Activated CD4-positive, alpha-beta T cell treated with anti-CD3 and anti-CD28 coated beads, Interleukin-2, Interleukin-4, amounts not matched to agents 100 ng/mL and 50 ng/mL, durations not matched to agents 16 hours and 8 hours (primary cell): ENCODE measurements at regions not wholly inside any gene's neighbourhood (a gene's known extent, or its start where the extent isn't known, plus 50 kb on each side); places are given as distances from the start of the nearest gene placed in this dataset.
"Not testable (repeated sequence)": the region's sequence is repeated elsewhere in the genome, so short reads cannot be mapped to it uniquely, and the experiment has no call there.

ENCODE experiments used
- DNase-seq: peaks from one replicate; pipeline ENCODE4 v3.0.0-alpha.2; 2020; ENCODE audit warnings: low spot score

- DNase-seq = no peak
Measured at GRCh38 chr12:125999628-126000027, 934.4 kb downstream of the AACS start.

GRCh38 chr12:126019385-126019784 lies 954.1 kb downstream of the AACS start:
- DNase-seq = no peak

- DNase-seq = no peak
Measured at GRCh38 chr12:126021675-126022074, 956.4 kb downstream of the AACS start.

GRCh38 chr12:126027825-126028224 lies 962.6 kb downstream of the AACS start:
- DNase-seq = no peak

GRCh38 chr12:126030573-126030972 lies 965.3 kb downstream of the AACS start:
- no peak for DNase-seq

GRCh38 chr12:126033751-126034150 lies 968.5 kb downstream of the AACS start:
- DNase-seq = no peak

GRCh38 chr12:126036348-126036747 lies 971.1 kb downstream of the AACS start:
- DNase-seq = no peak

GRCh38 chr12:126038434-126038833 lies 973.2 kb downstream of the AACS start:
- no peak for DNase-seq

GRCh38 chr12:126040307-126040706 lies 975.1 kb downstream of the AACS start:
- DNase-seq = no peak

GRCh38 chr12:126042286-126042685 lies 977.1 kb downstream of the AACS start:
- DNase-seq = no peak

- DNase-seq = not testable (repeated sequence)
Measured at GRCh38 chr12:126049501-126049900, 984.3 kb downstream of the AACS start.

- DNase-seq = no peak
Measured at GRCh38 chr12:126051611-126052107, 986.4 kb downstream of the AACS start.

GRCh38 chr12:126055521-126055920 lies 990.3 kb downstream of the AACS start:
- no peak for DNase-seq

GRCh38 chr12:126061777-126062176 lies 996.5 kb downstream of the AACS start:
- no peak for DNase-seq

- no peak for DNase-seq
Measured at GRCh38 chr12:126064028-126064427, 998.8 kb downstream of the AACS start.

GRCh38 chr12:126067626-126068329 lies 1002.5 kb downstream of the AACS start:
- no peak for DNase-seq

- peak; percentile 54 for DNase-seq
Measured at GRCh38 chr12:126069549-126070165, 1004.4 kb downstream of the AACS start.

GRCh38 chr12:126076515-126076914 lies 1011.3 kb downstream of the AACS start:
- DNase-seq = no peak

GRCh38 chr12:126083926-126084325 lies 1018.7 kb downstream of the AACS start:
- no peak for DNase-seq

- DNase-seq = no peak
Measured at GRCh38 chr12:126084480-126084879, 1019.2 kb downstream of the AACS start.

- DNase-seq = no peak
Measured at GRCh38 chr12:126086242-126086641, 1021.0 kb downstream of the AACS start.

GRCh38 chr12:126087692-126088091 lies 1022.5 kb downstream of the AACS start:
- DNase-seq = no peak

- DNase-seq = no peak
Measured at GRCh38 chr12:126093908-126094307, 1028.7 kb downstream of the AACS start.
